ENCODE measurements at regions not wholly inside any gene's neighbourhood (a gene's known extent, or its start where the extent isn't known, plus 50 kb on each side); places are given as distances from the start of the nearest gene placed in this dataset.

DNA sequence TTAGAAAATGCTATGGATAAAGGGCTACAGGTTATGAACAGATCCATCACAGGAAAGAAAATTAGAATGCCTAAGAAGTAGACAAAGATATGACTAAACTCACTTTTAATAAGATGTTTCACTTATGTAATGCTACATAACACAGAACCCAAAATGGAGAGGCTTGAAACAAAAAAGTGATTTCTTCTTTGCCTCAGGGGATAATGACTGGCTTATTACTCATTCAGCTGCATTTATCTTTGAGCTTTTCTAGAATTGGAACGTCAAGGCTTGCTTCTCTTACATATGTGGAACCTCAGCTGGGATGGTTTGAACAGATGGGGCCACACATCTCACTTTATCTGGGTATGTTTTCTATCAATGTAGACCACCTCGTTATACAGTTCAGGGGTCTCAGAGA, 120.6 kb upstream of the EPHA3 start:
- TF ChIP-seq ELF4 (IDR thresholded peaks at IDR 0.05) (no peak), SUZ12 (IDR thresholded peaks at IDR 0.05) (no peak), SP1 (IDR thresholded peaks at IDR 0.05) (no peak), BHLHE40 (IDR thresholded peaks at IDR 0.05; ENCODE audit: borderline replicate concordance) (no peak)

Data from HEK293T (cell line).